ENCODE measurements at regions not wholly inside any gene's neighbourhood (a gene's known extent, or its start where the extent isn't known, plus 50 kb on each side); places are given as distances from the start of the nearest gene placed in this dataset.

GRCh38 chr6:20302168-20302567 is 89.9 kb upstream of the MBOAT1 start:
- TF ChIP-seq EP300 (IDR thresholded peaks at IDR 0.05) (no peak), POLR2A (IDR thresholded peaks at IDR 0.05) (no peak), CTCF (IDR thresholded peaks at IDR 0.05) (no peak), POLR2AphosphoS5 (IDR thresholded peaks at IDR 0.05) (no peak)
